ENCODE measurements at regions not wholly inside any gene's neighbourhood (a gene's known extent, or its start where the extent isn't known, plus 50 kb on each side); places are given as distances from the start of the nearest gene placed in this dataset.

GRCh38 chrX:103149652-103150051 lies 56.7 kb upstream of the NXF3 start:
- no peak for DNase-seq
- Mint-ChIP-seq H3K36me3 (ENCODE audit: low read depth) (no peaks in the 10 kb centered on the region), H3K4me3 (no peak overlapping the region), H3K4me1 (peaks cover 6% of the 10 kb centered on the region), H3K27ac (no peak overlapping the region), H3K27me3 (ENCODE audit: low read depth, poor library complexity) (peaks cover 2% of the 10 kb centered on the region), H3K9me3 (peaks cover 20% of the 10 kb centered on the region)
- TF ChIP-seq, protein P1, sequence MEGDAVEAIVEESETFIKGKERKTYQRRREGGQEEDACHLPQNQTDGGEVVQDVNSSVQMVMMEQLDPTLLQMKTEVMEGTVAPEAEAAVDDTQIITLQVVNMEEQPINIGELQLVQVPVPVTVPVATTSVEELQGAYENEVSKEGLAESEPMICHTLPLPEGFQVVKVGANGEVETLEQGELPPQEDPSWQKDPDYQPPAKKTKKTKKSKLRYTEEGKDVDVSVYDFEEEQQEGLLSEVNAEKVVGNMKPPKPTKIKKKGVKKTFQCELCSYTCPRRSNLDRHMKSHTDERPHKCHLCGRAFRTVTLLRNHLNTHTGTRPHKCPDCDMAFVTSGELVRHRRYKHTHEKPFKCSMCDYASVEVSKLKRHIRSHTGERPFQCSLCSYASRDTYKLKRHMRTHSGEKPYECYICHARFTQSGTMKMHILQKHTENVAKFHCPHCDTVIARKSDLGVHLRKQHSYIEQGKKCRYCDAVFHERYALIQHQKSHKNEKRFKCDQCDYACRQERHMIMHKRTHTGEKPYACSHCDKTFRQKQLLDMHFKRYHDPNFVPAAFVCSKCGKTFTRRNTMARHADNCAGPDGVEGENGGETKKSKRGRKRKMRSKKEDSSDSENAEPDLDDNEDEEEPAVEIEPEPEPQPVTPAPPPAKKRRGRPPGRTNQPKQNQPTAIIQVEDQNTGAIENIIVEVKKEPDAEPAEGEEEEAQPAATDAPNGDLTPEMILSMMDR (IDR thresholded peaks at IDR 0.05): no peak

DNA sequence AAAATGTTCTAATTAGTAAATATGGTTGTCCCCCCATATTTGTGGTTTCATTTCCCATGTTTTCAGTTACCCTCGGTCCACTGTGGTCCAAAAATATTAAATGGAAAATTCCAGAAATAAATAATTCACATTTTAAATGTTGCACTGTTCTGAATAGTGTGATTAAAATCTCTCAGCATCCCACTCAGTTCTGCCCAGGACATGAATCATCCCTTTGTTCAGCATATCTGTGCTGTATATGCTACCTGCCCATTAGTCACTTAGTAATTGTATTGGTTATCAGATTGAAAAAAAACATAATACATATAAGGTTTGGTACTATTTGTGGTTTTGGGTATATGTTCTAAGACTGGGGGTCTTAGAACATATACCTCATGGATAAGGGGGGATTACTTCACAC lies 55.1 kb upstream of the NXF3 start:
- H3K36me3 Mint-ChIP-seq (ENCODE audit: low read depth): no peaks in the 10 kb centered on the region
- H3K4me1 Mint-ChIP-seq: peaks cover 6% of the 10 kb centered on the region
- DNase-seq: no peak
- TF ChIP-seq, protein P1 (IDR thresholded peaks at IDR 0.05): no peak
- peaks cover 4% of the 10 kb centered on the region for H3K27me3 Mint-ChIP-seq (ENCODE audit: low read depth, poor library complexity)
- H3K9me3 Mint-ChIP-seq: peaks cover 17% of the 10 kb centered on the region
- H3K27ac Mint-ChIP-seq: no peak overlapping the region
- no peak overlapping the region for H3K4me3 Mint-ChIP-seq
